Hematopoietic multipotent progenitor cell treated with erythropoietin and hydrocortisone succinate and interleukin-3 and kit ligand, for 15 days (in vitro differentiated cells): ENCODE measurements at regions not wholly inside any gene's neighbourhood (a gene's known extent, or its start where the extent isn't known, plus 50 kb on each side); places are given as distances from the start of the nearest gene placed in this dataset.
"Not testable (repeated sequence)": the region's sequence is repeated elsewhere in the genome, so short reads cannot be mapped to it uniquely, and the experiment has no call there.

Experiments
- DNase-seq: peaks from one replicate; pipeline ENCODE4 v3.0.0-alpha.2; 2015; ENCODE audit warnings: low spot score

DNA sequence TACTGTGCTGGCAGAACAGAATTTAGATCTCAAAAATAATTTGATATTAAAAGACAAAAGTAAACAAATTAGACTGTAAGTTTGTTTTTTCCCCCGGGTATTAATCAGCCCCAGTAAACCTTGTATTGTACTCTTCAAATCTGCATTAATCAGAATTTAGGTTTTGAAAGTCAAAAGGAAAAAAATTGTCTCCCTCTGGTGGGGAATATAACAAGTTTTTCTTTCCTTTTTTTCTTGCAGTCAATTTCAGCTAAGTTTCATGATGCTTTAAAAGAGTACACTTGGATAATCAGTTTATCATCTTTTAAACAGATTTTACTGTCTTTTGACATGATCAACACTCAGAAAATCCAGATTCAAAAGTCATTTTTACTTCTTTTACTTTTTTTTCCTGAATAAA lies 134.5 kb upstream of the PKN2 start:
- no peak for DNase-seq

DNA sequence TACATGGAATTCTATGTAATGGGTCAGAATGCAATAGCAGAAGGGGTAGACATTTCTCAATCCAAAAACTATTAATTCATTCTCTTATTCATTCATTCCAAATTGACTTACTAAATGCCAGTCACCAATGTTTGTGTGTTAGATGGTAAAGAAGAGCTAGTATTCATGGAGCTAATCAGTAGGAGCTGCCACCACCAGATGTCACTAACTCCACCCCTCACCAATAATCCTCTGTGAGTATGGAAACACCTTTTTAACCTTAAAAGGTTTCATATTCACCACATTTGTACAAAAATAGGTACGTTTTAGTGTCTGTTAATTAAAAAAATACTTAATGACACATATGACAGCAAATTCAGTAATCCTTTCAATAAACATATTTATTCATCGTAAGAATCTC lies 131.8 kb upstream of the PKN2 start:
- DNase-seq: no peak

- DNase-seq: no peak
Observed at GRCh38 chr1:88557014-88557413, 127.1 kb upstream of the PKN2 start.

GRCh38 chr1:88560621-88561020 lies 123.5 kb upstream of the PKN2 start:
- DNase-seq: no peak

GRCh38 chr1:88562991-88563390 lies 121.1 kb upstream of the PKN2 start:
- no peak for DNase-seq

GRCh38 chr1:88566615-88567387 lies 117.3 kb upstream of the PKN2 start:
- DNase-seq: no peak

GRCh38 chr1:88571506-88571905 lies 112.6 kb upstream of the PKN2 start:
- no peak for DNase-seq

GRCh38 chr1:88579598-88579997 lies 104.5 kb upstream of the PKN2 start:
- DNase-seq: no peak

DNA sequence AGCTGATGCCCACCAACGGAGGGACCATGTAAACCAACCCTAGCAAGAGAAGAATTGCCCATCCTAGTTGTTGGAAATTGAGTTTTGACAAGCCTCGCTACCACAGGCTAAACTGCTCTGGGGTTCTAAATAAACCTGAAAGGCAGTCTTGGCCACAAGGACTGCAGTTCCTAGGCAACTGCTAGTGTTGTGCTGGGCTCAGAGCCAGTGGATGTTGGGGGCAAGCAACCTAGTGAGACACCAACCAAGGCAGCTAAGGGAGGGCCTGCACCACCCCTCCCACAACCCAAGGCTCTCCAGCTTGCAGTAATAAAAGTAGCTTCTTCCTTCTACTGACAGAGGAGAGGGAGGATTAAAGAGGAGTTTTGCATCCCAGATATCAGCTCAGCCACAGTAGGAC lies 102.4 kb upstream of the PKN2 start:
- DNase-seq: no peak

- no peak for DNase-seq
Observed at GRCh38 chr1:88593358-88593757, 90.7 kb upstream of the PKN2 start.

DNA sequence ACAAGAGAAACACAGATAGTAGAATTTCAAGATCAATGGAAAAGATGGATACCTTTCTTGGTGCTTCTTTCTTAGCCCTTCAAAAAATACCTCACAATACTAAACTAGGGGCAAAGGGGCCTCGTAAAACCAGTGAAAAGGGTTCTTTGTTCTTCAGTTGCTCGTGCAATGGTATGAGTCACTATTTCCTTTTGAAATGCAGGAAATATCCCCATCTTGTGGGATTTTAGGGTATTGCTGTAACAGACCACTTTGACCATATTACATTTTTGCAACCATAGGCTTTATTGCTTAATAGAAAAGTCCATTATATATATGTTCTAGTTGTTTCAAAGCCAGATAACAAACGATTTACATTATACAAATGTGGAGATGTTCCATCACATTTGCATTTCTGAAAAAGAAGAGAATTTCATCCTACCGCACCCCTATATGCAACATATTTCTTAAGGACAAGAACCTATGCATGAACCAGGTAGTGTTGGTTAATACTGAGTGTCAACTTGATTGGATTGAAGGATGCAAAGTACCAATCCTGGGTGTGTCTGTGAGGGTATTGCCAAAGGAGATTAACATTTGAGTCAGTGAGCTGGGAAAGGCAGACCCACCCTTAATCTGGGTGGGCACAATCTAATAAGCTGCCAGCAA lies 88.6 kb upstream of the PKN2 start:
- peak; percentile 6 for DNase-seq

GRCh38 chr1:88597973-88598372 lies 86.1 kb upstream of the PKN2 start:
- not testable (repeated sequence) for DNase-seq

- DNase-seq: peak; percentile 20
Observed at GRCh38 chr1:88608139-88608943, 75.7 kb upstream of the PKN2 start.

DNA sequence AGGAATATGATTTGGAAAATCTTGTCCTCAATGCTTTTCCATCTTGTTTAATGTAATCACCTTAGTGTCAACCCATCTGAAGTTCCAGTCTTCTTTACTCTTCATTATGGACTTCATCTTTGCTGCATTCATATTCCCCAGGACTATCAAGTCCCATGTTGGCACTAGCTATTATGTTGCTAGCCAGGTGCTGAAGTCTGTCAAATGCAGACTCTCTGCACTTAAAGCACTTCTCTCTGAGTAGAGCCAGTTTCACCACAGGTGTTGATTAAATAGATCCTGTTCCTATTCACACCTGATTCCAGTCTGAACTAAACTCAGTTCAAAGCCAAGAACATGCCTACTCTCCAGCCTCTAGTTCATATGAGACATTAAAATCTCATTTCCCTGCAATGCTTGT lies 75.0 kb upstream of the PKN2 start:
- DNase-seq: no peak

DNA sequence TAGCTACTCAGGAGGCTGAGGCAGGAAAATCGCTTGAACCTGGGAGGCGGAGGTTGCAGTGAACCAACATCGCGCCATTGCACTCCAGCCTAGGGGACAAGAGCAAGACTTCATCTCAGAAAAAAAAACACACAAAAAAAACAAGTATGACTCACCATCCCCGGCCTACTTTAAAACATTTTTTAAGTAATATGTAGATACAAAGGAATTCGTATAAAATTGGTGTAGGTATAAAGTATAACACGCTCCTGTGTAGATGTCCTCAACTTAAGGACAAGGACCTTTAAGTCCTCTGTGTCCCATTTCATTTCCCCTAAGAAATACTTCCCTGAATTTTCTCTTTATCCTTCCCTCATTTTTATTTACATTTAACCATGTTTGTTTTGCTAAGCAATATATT lies 73.4 kb upstream of the PKN2 start:
- DNase-seq: no peak

GRCh38 chr1:88612292-88612691 lies 71.8 kb upstream of the PKN2 start:
- no peak for DNase-seq

- no peak for DNase-seq
Observed at GRCh38 chr1:88612773-88613172, 71.3 kb upstream of the PKN2 start.

DNA sequence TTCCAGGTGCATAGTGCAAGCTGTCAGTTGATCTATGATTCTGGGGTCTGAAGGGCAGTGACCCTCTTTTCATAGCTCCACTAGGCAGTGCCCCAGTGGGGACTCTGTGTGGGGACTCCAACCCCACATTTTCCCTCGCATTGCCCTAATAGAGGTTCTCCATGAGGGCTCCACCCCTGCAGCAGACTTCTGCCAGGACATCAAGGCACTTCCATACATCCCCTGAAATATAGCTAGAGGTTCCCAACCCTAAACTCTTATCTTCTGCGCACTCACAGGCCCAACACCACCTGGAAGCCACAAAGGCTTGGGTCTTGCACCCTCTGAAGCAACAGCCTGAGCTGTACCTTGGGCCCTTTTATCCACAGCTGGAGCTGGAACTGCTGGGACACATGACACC lies 65.7 kb upstream of the PKN2 start:
- DNase-seq: no peak

DNA sequence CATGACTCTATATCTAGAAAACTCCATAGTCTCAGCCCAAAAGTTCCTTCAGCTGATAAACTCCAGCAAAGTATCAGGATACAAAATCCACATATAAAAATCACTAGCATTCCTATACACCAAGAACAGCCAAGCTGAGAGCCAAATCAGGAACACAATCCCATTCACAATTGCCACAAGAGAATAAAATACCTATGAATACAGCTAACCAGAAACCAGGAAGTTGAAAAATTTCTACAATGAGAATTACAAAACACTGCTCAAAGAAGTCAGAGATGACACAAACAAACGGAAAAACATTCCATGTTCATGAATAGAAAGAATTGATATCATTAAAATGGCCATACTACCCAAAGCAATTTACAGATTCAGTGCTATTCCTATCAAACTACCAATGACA lies 61.0 kb upstream of the PKN2 start:
- DNase-seq: not testable (repeated sequence)
